Stimulated activated CD4-positive, alpha-beta T cell treated with anti-CD3 and anti-CD28 coated beads, Interleukin-15, amount 100 ng/mL, for 24 hours (primary cell): ENCODE measurements at regions not wholly inside any gene's neighbourhood (a gene's known extent, or its start where the extent isn't known, plus 50 kb on each side); places are given as distances from the start of the nearest gene placed in this dataset.

Source experiments
- DNase-seq: peaks from one replicate; pipeline ENCODE4 v3.0.0-alpha.2; 2020

DNA sequence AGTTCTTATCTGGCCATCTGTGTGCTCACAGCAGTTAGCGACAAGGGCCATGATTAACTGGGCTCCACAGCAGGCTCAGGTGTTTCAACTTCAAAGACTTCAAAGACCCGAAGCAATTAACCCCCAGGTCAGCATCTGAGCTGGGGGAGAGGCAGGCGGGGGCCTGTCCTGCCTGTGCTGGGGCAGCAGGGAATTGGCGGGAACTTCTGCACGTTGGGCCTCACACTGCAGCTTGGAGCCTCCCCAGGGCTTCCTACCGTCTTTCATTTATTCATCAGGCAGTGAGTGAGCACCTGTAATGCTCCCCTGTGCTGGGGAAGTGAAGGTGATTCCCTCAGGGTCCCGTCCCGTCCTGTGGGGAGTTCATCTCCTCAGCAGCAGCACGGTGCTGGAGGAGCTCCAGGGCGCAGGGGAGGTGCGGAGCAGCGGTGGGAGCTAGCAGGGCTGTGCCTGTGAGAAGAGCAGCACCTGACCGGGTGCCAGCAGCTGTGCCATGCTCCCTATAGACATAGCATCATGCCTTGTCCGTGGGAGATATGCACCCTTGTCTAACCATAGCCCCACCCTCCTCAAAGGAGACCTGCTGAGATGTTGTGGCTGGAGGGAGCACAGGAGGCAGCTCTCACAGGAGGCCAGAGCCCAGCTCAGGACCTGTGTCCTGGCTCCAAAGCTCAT lies 51.8 kb upstream of the FRMD1 start:
- no peak for DNase-seq

DNA sequence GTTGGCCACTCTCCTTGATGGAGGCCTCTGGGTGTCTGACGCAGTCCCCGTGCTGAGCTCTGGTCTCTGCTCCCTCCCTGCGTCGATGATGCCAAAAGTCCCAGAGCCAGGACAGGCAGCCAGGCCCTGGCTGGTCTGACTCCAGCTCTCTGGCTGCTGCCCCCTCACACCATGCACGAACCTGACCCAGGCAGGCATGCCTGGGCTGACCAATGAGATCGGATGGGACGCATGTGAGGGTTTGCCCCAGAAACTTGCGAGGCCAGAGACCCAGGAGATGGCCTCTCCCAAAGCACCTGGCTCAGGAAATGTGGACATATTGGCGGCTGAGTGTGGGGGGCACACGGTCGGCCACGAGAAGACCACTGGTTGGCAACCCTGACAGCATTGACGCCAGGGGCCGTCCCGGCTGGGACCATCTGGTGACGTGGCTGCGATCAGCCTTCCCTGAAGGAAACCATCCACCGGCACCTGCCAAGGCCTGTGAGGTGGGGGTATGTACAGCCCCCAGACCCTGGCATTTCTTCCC lies 51.2 kb upstream of the FRMD1 start:
- no peak for DNase-seq

DNA sequence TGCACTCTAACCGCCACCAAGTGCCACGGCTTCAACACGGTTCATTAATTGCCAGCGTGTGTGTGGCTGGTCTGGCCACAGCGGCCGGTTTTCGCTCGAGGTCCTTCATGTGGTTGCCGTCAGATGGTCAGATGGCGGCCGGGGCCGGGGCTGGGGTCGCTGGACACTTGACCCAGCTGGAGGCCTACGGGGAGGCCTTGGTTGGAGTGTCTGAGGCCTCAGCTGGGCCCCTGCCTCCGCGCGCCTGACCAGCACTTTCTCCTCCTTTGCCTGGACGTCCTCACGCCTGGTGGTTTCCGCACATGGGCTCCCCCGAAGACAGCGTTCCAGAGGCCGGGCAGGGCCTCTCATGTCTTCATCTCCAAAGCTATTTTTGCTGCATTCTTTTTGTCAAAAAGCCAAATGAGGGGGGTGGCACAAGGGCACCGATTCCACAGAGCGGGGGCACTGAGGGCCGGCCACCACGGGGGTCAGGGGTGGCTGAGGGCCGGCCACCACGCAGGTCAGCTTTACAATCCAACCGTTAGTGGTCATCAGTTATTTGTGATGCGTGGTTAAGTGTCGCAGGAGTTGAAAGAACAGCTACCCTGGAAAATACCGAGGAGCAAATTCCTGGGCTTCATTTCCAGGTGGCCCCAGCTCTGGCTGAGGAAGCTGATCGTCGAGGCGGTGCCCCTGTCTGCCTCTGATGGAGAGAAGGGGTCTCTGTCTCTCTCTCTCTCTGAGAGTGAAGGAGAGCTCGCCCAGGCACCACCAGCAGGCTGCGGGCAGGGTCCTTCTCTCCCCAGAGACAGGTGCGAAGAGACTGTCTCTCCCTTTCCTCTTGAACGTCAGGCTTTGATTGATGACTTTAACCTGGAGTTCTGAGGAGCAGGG lies 50.5 kb upstream of the FRMD1 start:
- no peak for DNase-seq

DNA sequence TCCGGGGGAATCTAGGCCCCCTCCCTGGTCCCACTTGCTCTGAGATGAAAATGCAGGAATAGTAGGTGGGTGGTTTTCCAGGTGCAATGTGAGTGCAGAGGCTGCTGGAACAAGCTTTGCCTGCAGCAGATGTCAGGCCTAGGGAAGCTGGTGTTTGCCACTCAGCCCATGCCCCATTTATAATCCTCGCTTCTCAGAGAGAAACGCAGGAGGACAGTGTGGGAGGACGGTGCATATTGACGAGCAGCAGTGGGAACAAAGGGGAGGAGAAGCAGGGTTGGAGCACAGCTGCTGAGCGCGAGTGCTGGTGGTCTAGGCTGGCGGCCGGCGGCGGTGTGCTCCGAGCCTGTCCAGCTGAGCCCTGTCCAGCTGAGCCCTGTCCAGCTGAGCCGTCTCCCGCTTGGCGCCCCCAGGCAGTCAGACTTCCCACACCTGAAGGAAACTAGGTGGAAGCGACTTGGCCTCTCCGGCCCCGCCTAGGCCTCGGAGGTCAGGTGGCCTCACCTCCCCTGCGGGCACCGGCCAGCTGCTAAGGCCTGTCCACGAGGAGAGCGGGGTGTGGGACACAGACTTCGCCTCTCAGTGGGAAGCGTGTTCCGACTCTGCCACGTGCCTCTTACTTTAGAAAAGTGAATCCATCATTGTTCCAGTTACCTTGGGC lies 49.7 kb upstream of the FRMD1 start:
- no peak for DNase-seq
